ENCODE measurements at regions not wholly inside any gene's neighbourhood (a gene's known extent, or its start where the extent isn't known, plus 50 kb on each side); places are given as distances from the start of the nearest gene placed in this dataset.
A peak's percentile ranks its signal among the peaks of the same experiment; 100 is the strongest.

DNA sequence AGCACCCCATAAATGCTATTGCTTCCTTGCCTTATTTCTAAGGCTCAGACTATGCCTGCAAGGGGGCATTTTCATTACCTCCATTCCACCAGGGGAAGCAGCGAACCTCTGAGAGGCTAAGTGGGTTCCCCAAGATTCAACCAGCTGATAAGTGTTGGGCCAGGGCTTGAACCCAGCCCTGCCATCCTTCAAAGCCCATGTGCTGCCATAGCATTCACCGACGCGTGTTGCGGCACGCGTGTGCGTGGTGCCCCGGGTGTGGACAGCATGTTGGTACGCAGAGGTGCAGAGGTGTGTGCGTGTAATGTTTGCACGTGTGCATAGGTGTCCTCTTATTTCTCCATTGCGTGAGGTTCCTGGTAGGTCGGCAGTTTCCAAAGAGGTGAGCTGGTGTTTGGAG, 66.0 kb upstream of the PPARA start:
- Histone ChIP-seq H4K20me1 (ENCODE audit: insufficient read depth, low read length, poor library complexity, severe bottlenecking) (peaks cover 89% of the 10 kb centered on the region), H3K4me3 (ENCODE audit: low read length, poor library complexity, severe bottlenecking) (peak overlapping the region; percentile 88), H3K4me1 (ENCODE audit: insufficient read depth, low read length, poor library complexity, severe bottlenecking) (peaks cover 39% of the 10 kb centered on the region), H3K27me3 (ENCODE audit: insufficient read depth, low read length, poor library complexity, severe bottlenecking) (no peaks in the 10 kb centered on the region), H3K36me3 (ENCODE audit: insufficient read depth, low read length) (peaks cover 82% of the 10 kb centered on the region), H3K9me2 (replicated peaks; ENCODE audit: low read depth, low read length) (no peaks in the 10 kb centered on the region), H2AFZ (ENCODE audit: low read length) (no peak overlapping the region), H3K4me2 (ENCODE audit: low read depth, low read length, poor library complexity, severe bottlenecking) (peak overlapping the region; percentile 98), H3K9me3 (ENCODE audit: insufficient read depth, low read depth, low read length) (no peaks in the 10 kb centered on the region), H3F3A (ENCODE audit: low read depth) (no peaks in the 10 kb centered on the region), H3K9ac (ENCODE audit: low read depth, low read length, poor library complexity, severe bottlenecking) (peak overlapping the region; percentile 100), H3K79me2 (ENCODE audit: insufficient read depth, low read length) (peaks cover 100% of the 10 kb centered on the region)
- TF ChIP-seq, protein P1, sequence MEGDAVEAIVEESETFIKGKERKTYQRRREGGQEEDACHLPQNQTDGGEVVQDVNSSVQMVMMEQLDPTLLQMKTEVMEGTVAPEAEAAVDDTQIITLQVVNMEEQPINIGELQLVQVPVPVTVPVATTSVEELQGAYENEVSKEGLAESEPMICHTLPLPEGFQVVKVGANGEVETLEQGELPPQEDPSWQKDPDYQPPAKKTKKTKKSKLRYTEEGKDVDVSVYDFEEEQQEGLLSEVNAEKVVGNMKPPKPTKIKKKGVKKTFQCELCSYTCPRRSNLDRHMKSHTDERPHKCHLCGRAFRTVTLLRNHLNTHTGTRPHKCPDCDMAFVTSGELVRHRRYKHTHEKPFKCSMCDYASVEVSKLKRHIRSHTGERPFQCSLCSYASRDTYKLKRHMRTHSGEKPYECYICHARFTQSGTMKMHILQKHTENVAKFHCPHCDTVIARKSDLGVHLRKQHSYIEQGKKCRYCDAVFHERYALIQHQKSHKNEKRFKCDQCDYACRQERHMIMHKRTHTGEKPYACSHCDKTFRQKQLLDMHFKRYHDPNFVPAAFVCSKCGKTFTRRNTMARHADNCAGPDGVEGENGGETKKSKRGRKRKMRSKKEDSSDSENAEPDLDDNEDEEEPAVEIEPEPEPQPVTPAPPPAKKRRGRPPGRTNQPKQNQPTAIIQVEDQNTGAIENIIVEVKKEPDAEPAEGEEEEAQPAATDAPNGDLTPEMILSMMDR (conservative IDR thresholded peaks at IDR 0.05; ENCODE audit: low read length), result no peak
- TF ChIP-seq EZH2phosphoT487 (IDR thresholded peaks at IDR 0.05; ENCODE audit: borderline replicate concordance), result no peak

DNA sequence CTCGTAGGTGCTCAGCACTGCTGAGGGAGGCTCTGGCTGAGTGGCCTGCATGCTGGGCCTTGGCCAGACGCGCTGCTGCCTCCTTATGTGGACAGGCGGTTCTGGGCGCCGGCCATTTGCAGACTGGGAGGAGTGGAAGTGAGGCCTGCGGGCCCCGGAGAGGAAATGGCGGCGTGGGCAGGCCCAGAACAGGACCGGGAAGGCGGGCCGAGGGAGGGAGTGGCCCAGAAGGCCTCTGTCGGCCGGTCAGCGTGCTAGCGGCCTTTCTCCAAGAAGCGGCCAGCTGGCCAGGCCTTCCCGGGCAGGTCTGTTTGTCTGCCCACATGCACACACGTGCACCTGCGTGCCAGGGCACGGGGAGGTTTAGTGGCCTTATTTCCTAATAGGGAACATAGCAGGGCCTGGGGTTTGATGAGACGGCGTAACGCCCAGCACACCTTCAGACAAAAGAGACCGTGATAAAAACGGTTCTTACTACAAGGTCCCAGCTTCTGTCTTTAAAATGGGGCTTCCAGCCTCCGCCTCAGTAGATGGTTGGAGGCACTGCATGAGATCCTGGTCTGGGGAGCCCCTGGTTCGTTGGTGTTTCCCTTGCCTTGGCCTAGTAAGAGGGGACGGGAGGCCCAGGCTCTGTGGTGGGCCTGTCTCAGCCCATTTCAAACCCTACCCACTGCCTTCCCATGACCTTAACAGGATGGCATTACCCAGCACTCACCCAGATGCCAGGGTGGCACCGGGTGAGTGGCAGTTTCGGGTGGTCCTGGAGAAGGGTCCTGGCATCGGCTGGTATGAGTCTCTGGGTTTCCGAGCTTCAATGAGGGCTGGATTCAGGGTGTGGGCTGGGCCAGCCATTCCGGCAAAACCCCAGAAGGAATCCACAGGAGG, 65.1 kb upstream of the PPARA start:
- peaks cover 100% of the 10 kb centered on the region for H3K79me2 ChIP-seq (ENCODE audit: insufficient read depth, low read length)
- peaks cover 38% of the 10 kb centered on the region for H3K4me1 ChIP-seq (ENCODE audit: insufficient read depth, low read length, poor library complexity, severe bottlenecking)
- H3K36me3 ChIP-seq (ENCODE audit: insufficient read depth, low read length), result peaks cover 87% of the 10 kb centered on the region
- no peaks in the 10 kb centered on the region for H3K9me3 ChIP-seq (ENCODE audit: insufficient read depth, low read depth, low read length)
- no peaks in the 10 kb centered on the region for H3K27me3 ChIP-seq (ENCODE audit: insufficient read depth, low read length, poor library complexity, severe bottlenecking)
- peaks cover 96% of the 10 kb centered on the region for H4K20me1 ChIP-seq (ENCODE audit: insufficient read depth, low read length, poor library complexity, severe bottlenecking)
- peak overlapping the region; percentile 98 for H3K4me2 ChIP-seq (ENCODE audit: low read depth, low read length, poor library complexity, severe bottlenecking)
- H3K9ac ChIP-seq (ENCODE audit: low read depth, low read length, poor library complexity, severe bottlenecking), result peak overlapping the region; percentile 100
- no peaks in the 10 kb centered on the region for H3K9me2 ChIP-seq (replicated peaks; ENCODE audit: low read depth, low read length)
- no peak for TF ChIP-seq EZH2phosphoT487 (IDR thresholded peaks at IDR 0.05; ENCODE audit: borderline replicate concordance)
- TF ChIP-seq, protein P1 (conservative IDR thresholded peaks at IDR 0.05; ENCODE audit: low read length), result no peak
- peak overlapping the region; percentile 88 for H3K4me3 ChIP-seq (ENCODE audit: low read length, poor library complexity, severe bottlenecking)
- no peak overlapping the region for H2AFZ ChIP-seq (ENCODE audit: low read length)
- no peaks in the 10 kb centered on the region for H3F3A ChIP-seq (ENCODE audit: low read depth)

DNA sequence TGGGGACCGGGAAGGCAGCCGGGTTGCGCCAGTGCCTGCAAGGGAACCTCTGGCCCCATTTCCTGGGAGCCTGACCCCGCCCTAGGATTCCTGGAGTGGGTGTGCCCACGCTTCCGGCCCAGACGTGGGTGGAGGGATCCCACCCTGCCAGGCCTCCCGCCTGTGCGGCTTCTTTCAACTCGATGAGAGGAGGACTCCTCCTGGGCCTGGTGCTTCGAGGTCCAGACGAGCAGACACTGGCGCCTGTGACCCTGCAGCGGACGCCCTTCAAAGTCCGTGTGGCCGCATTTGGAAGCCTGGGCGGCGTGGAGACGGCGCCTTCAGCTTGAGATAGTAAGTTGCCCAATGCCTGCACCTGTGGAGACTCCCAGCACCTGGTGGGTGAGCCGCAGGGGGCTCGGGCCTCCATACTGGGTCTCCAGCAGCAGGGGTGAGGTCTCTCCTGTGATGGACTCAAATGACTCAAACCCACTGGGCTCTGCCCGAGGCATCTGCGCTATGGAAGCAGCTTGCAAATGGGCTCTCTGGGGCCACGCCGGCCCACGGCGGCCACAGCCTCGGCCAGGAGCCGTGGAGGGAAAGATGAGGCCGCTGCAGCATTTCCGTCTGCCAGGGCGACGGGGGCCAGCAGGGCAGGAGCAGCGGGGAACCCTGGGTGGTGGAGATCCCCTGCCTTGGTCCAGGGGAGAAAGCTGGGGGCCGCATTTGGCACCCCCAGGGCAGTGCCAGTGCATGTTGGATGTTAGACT, 64.3 kb upstream of the PPARA start:
- peaks cover 38% of the 10 kb centered on the region for H3K4me1 ChIP-seq (ENCODE audit: insufficient read depth, low read length, poor library complexity, severe bottlenecking)
- H3K9me3 ChIP-seq (ENCODE audit: insufficient read depth, low read depth, low read length), result no peaks in the 10 kb centered on the region
- H3K9ac ChIP-seq (ENCODE audit: low read depth, low read length, poor library complexity, severe bottlenecking), result peak overlapping the region; percentile 100
- H2AFZ ChIP-seq (ENCODE audit: low read length), result no peak overlapping the region
- H3K9me2 ChIP-seq (replicated peaks; ENCODE audit: low read depth, low read length), result no peaks in the 10 kb centered on the region
- H3K4me3 ChIP-seq (ENCODE audit: low read length, poor library complexity, severe bottlenecking), result peak overlapping the region; percentile 88
- H3K27me3 ChIP-seq (ENCODE audit: insufficient read depth, low read length, poor library complexity, severe bottlenecking), result no peaks in the 10 kb centered on the region
- no peak for TF ChIP-seq EZH2phosphoT487 (IDR thresholded peaks at IDR 0.05; ENCODE audit: borderline replicate concordance)
- TF ChIP-seq, protein P1 (conservative IDR thresholded peaks at IDR 0.05; ENCODE audit: low read length), result no peak
- peaks cover 100% of the 10 kb centered on the region for H4K20me1 ChIP-seq (ENCODE audit: insufficient read depth, low read length, poor library complexity, severe bottlenecking)
- H3K79me2 ChIP-seq (ENCODE audit: insufficient read depth, low read length), result peaks cover 100% of the 10 kb centered on the region
- H3K36me3 ChIP-seq (ENCODE audit: insufficient read depth, low read length), result peaks cover 95% of the 10 kb centered on the region
- H3F3A ChIP-seq (ENCODE audit: low read depth), result no peaks in the 10 kb centered on the region
- peak overlapping the region; percentile 98 for H3K4me2 ChIP-seq (ENCODE audit: low read depth, low read length, poor library complexity, severe bottlenecking)
